Psoas muscle (tissue), 7 donors: ENCODE measurements at regions not wholly inside any gene's neighbourhood (a gene's known extent, or its start where the extent isn't known, plus 50 kb on each side); places are given as distances from the start of the nearest gene placed in this dataset.

Experiments used
- ATAC-seq, 4 donors: fragments of 200-7000 bp; cut with Tn5 transposase; one replicate each; pipeline ENCODE4 v1.9.1; 2020; ENCODE audit warnings: moderate library complexity in 3 of 4, mild to moderate bottlenecking in 2 of 4
- DNase-seq, 2 donors: peaks; one replicate each; pipeline ENCODE4 v3.0.0-alpha.2; 2020
- H3K27ac ChIP-seq: fragments of 200-600 bp; one replicate; pipeline ENCODE4 v1.8.0; 2022
- H3K27me3 ChIP-seq, 3 donors: fragments of 200-600 bp in 1 of 3; one replicate each; pipeline versions ENCODE4 v1.6.1 to v1.8.0; 2013 to 2022; ENCODE audit warnings: low read length in 2 of 3, mild to moderate bottlenecking in 2 of 3, moderate library complexity in 1 of 3; ENCODE audit not compliant: insufficient read depth in 3 of 3
- H3K36me3 ChIP-seq, 2 donors: fragments of 200-600 bp in 1 of 2; one replicate each; pipeline versions ENCODE4 v1.6.1 to v1.8.0; 2013 to 2022; ENCODE audit warnings: low read depth in 1 of 2, mild to moderate bottlenecking in 1 of 2, moderate library complexity in 1 of 2; ENCODE audit not compliant: insufficient read depth in 1 of 2
- H3K4me1 ChIP-seq: fragments of 200-600 bp; one replicate; pipeline ENCODE4 v1.8.0; 2022
- H3K4me3 ChIP-seq: fragments of 200-600 bp; one replicate; pipeline ENCODE4 v1.8.0; 2022; ENCODE audit warnings: mild to moderate bottlenecking
- H3K9me3 ChIP-seq: fragments of 200-600 bp; one replicate; pipeline ENCODE4 v1.8.0; 2022
- CTCF ChIP-seq: fragments of 200-600 bp; IDR thresholded peaks from one replicate; pipeline ENCODE4 v1.8.0; 2022; ENCODE audit warnings: antibody characterized with exemption
- WGBS, 3 donors: extraction: QIAGEN DNeasy Blood & Tissue Kit; methylation state at CpG; one replicate each; pipeline versions ENCODE4 v1.1.6 to v1.1.7; 2013; 5-methylcytosine and 5-hydroxymethylcytosine counted together
- intact Hi-C, 2 donors: fragments of 100-400 bp; cut with DNase I; formaldehyde crosslinking; loops; one replicate each; pipeline versions ENCODE4 v1.11.0 to v1.14.2; 2022
- donor health status: healthy with polysubstance abuse.
- donor health status: DM: no; HTN: no; CAD: no; lungs with moderate emphysema.
- donor health status: Bipolar disorder and iron deficiency.
- donor health status: healthy.
- donor health status: DM: yes; HTN: yes; CAD: no.
- donor health status: DM: no; HTN: no; CAD: no.
- donor health status: DM: yes; HTN: yes; CAD: no.

GRCh38 chr6:134446896-134447295 lies 129.0 kb upstream of the SGK1 start:
- Histone ChIP-seq H3K27ac (no peak overlapping the region), H3K4me1 (peaks cover 8% of the 10 kb centered on the region), H3K27me3 (no peaks in the 10 kb centered on the region), H3K9me3 (no peaks in the 10 kb centered on the region), H3K36me3 (no peaks in the 10 kb centered on the region), H3K4me3 (no peak overlapping the region)
- DNase-seq, result no peak
- TF ChIP-seq CTCF, result no peak
- WGBS, 3 donors, result 45 to 60% (median 48%) methylated on average over 3 of the region's 3 CpGs
- ATAC-seq, result no peak
- intact Hi-C loops, result no loop called here

GRCh38 chr6:134446218-134446848 lies 128.4 kb upstream of the SGK1 start:
- intact Hi-C loops, result no loop called here
- WGBS, 3 donors, result 47 to 58% (median 55%) methylated on average over 6 of the region's 6 CpGs
- H3K4me3 ChIP-seq, result no peak overlapping the region
- TF ChIP-seq CTCF, result no peak
- H3K27ac ChIP-seq, result no peak overlapping the region
- no peaks in the 10 kb centered on the region for H3K27me3 ChIP-seq
- H3K4me1 ChIP-seq, result peaks cover 8% of the 10 kb centered on the region
- no peaks in the 10 kb centered on the region for H3K36me3 ChIP-seq
- ATAC-seq (peak in 1 of 4 donors; percentile 36), DNase-seq (no peak)
- H3K9me3 ChIP-seq, result no peaks in the 10 kb centered on the region

GRCh38 chr6:134443009-134443408 lies 125.1 kb upstream of the SGK1 start:
- TF ChIP-seq CTCF, result no peak

GRCh38 chr6:134442073-134442472 lies 124.2 kb upstream of the SGK1 start:
- no peak overlapping the region for H3K4me3 ChIP-seq
- no peak for ATAC-seq
- H3K9me3 ChIP-seq, result no peaks in the 10 kb centered on the region
- no peak overlapping the region for H3K27ac ChIP-seq
- no peak for DNase-seq
- intact Hi-C loops, result no loop called here
- no peaks in the 10 kb centered on the region for H3K27me3 ChIP-seq
- no peaks in the 10 kb centered on the region for H3K36me3 ChIP-seq
- no peak for TF ChIP-seq CTCF
- H3K4me1 ChIP-seq, result peaks cover 7% of the 10 kb centered on the region

More at GRCh38 chr6:134443009-134443408, 125.1 kb upstream of the SGK1 start:
- H3K9me3 ChIP-seq, result no peaks in the 10 kb centered on the region
- H3K36me3 ChIP-seq, result no peaks in the 10 kb centered on the region
- DNase-seq (no peak), ATAC-seq (no peak)
- intact Hi-C loops, result no loop called here
- no peaks in the 10 kb centered on the region for H3K27me3 ChIP-seq
- H3K4me3 ChIP-seq, result no peak overlapping the region
- no peak overlapping the region for H3K27ac ChIP-seq
- peaks cover 8% of the 10 kb centered on the region for H3K4me1 ChIP-seq
- 67 to 71% (median 69%) methylated on average over 4 of the region's 4 CpGs for WGBS, 3 donors

- DNase-seq, result no peak
- TF ChIP-seq CTCF, result no peak
- no peaks in the 10 kb centered on the region for H3K9me3 ChIP-seq
- H3K27ac ChIP-seq, result no peak overlapping the region
- H3K4me1 ChIP-seq, result peaks cover 15% of the 10 kb centered on the region
- no peak for ATAC-seq
- no peak overlapping the region for H3K4me3 ChIP-seq
- H3K36me3 ChIP-seq, result no peaks in the 10 kb centered on the region
- WGBS, 3 donors, result 59 to 71% (median 67%) methylated on average over 5 of the region's 5 CpGs
- no peaks in the 10 kb centered on the region for H3K27me3 ChIP-seq
- intact Hi-C loops, result loop anchor here in 1 of 2 donors (5.0 kb wide), 1 partner anchor 192 kb away; no protein-coding TSS in a partner anchor
These were observed 120.9 kb upstream of the SGK1 start for GRCh38 chr6:134438837-134439236.
